ENCODE measurements at regions not wholly inside any gene's neighbourhood (a gene's known extent, or its start where the extent isn't known, plus 50 kb on each side); places are given as distances from the start of the nearest gene placed in this dataset.

DNA sequence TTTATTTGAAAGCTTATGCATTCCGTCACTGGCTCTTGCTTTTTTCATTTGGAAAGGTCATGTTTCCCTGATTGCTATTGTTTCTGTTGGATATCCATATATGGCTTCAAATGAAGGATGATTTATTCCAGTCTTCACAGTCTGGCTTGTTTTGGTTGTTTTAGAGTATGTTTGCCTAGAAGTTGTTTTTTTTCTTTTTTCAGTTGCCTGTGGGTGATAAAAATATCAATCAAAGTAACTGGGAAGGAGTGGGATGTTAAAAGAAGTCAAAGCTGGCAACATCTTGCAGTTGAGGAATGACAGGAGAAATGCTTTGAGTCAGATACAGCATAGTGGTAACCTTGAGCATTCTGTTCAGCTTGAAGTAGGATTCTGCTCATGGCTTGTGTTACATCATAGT, 610.5 kb downstream of the PLOD2 start:
- FAIRE-seq, result no peak
- TF ChIP-seq, protein P1, sequence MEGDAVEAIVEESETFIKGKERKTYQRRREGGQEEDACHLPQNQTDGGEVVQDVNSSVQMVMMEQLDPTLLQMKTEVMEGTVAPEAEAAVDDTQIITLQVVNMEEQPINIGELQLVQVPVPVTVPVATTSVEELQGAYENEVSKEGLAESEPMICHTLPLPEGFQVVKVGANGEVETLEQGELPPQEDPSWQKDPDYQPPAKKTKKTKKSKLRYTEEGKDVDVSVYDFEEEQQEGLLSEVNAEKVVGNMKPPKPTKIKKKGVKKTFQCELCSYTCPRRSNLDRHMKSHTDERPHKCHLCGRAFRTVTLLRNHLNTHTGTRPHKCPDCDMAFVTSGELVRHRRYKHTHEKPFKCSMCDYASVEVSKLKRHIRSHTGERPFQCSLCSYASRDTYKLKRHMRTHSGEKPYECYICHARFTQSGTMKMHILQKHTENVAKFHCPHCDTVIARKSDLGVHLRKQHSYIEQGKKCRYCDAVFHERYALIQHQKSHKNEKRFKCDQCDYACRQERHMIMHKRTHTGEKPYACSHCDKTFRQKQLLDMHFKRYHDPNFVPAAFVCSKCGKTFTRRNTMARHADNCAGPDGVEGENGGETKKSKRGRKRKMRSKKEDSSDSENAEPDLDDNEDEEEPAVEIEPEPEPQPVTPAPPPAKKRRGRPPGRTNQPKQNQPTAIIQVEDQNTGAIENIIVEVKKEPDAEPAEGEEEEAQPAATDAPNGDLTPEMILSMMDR (optimal IDR thresholded peaks at IDR 0.05 in 1 of 3, IDR thresholded peaks at IDR 0.05 in 1 of 3, conservative IDR thresholded peaks at IDR 0.05 in 1 of 3; ENCODE audit: extremely low read depth in 1 of 3, insufficient read depth in 2 of 3, low read length in 3 of 3), result no peak
- no peak for TF ChIP-seq EZH2 (IDR thresholded peaks at IDR 0.05; ENCODE audit: low read length)
- no peak overlapping the region for H3K27ac ChIP-seq (ENCODE audit: control insufficient read depth, insufficient read depth, low read length)

DNA sequence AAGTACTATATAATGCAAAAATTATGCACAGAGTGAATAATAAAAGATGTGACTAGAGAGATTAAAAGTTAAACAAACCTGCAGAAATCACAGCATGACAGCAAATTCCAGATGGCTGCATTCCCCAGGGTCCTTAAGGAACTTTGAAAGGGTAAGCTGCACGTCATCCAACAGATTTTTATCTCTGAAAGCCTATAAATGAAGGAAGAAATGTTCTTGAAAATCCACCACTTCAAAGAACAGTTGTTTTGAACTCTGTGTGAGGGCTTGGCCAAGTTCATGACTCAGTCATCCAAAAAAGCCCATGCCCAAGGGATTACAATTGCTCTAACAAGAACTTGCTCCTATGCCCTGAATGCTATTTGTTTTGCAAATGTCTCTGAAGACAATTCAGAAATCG, 603.6 kb downstream of the PLOD2 start:
- H3K9me3 ChIP-seq (ENCODE audit: control insufficient read depth, low read depth, low read length), result no peaks in the 10 kb centered on the region
- no peak for TF ChIP-seq EZH2 (IDR thresholded peaks at IDR 0.05; ENCODE audit: low read length)
- TF ChIP-seq, protein P1 (optimal IDR thresholded peaks at IDR 0.05 in 1 of 3, IDR thresholded peaks at IDR 0.05 in 1 of 3, conservative IDR thresholded peaks at IDR 0.05 in 1 of 3; ENCODE audit: extremely low read depth in 1 of 3, insufficient read depth in 2 of 3, low read length in 3 of 3), result no peak
- FAIRE-seq (no peak), DNase-seq (ENCODE audit: low read depth, low spot score) (no peak)
- no peaks in the 10 kb centered on the region for H4K20me1 ChIP-seq (ENCODE audit: control insufficient read depth, extremely low read depth, insufficient read depth, low read length)
- no peak overlapping the region for H3K4me2 ChIP-seq (ENCODE audit: control insufficient read depth, extremely low read depth, insufficient read depth, low read depth, low read length)
- no peak overlapping the region for H2AFZ ChIP-seq (ENCODE audit: control insufficient read depth, low read length)
- H3K4me1 ChIP-seq (ENCODE audit: control insufficient read depth, extremely low read depth, insufficient read depth, low read length), result no peaks in the 10 kb centered on the region
- H3K79me2 ChIP-seq (ENCODE audit: control insufficient read depth, insufficient read depth, low read length), result no peaks in the 10 kb centered on the region
- no peaks in the 10 kb centered on the region for H3K27me3 ChIP-seq (ENCODE audit: control insufficient read depth, extremely low read depth, insufficient read depth, low read length)
- dilution Hi-C loops (cut with MboI; ENCODE audit: extremely low pct_ligation_motif_present, low sequenced_read_pairs), result no loop called here
- H3K4me3 ChIP-seq (ENCODE audit: control insufficient read depth in 2 of 3, extremely low read depth in 1 of 3, insufficient read depth in 2 of 3, low read depth in 1 of 3, low read length in 3 of 3), result no peak overlapping the region
- H3K27ac ChIP-seq (ENCODE audit: control insufficient read depth, insufficient read depth, low read length), result no peak overlapping the region
- no peak overlapping the region for H3K9ac ChIP-seq (ENCODE audit: control insufficient read depth, extremely low read depth, insufficient read depth, low read length)
- no peaks in the 10 kb centered on the region for H3K9me1 ChIP-seq (ENCODE audit: control insufficient read depth, extremely low read depth, insufficient read depth, low read length)
- H3K36me3 ChIP-seq (ENCODE audit: control insufficient read depth in 2 of 2, extremely low read depth in 1 of 2, insufficient read depth in 2 of 2, low read length in 2 of 2), result no peaks in the 10 kb centered on the region

More for the DNA sequence above, 610.5 kb downstream of the PLOD2 start:
- Histone ChIP-seq H3K79me2 (ENCODE audit: control insufficient read depth, insufficient read depth, low read length) (no peaks in the 10 kb centered on the region), H3K4me3 (ENCODE audit: control insufficient read depth in 2 of 3, extremely low read depth in 1 of 3, insufficient read depth in 2 of 3, low read depth in 1 of 3, low read length in 3 of 3) (no peak overlapping the region), H3K9me1 (ENCODE audit: control insufficient read depth, extremely low read depth, insufficient read depth, low read length) (no peaks in the 10 kb centered on the region), H3K9me3 (ENCODE audit: control insufficient read depth, low read depth, low read length) (no peaks in the 10 kb centered on the region), H2AFZ (ENCODE audit: control insufficient read depth, low read length) (no peak overlapping the region), H3K9ac (ENCODE audit: control insufficient read depth, extremely low read depth, insufficient read depth, low read length) (no peak overlapping the region), H3K4me1 (ENCODE audit: control insufficient read depth, extremely low read depth, insufficient read depth, low read length) (no peaks in the 10 kb centered on the region), H3K4me2 (ENCODE audit: control insufficient read depth, extremely low read depth, insufficient read depth, low read depth, low read length) (no peak overlapping the region), H4K20me1 (ENCODE audit: control insufficient read depth, extremely low read depth, insufficient read depth, low read length) (no peaks in the 10 kb centered on the region), H3K27me3 (ENCODE audit: control insufficient read depth, extremely low read depth, insufficient read depth, low read length) (no peaks in the 10 kb centered on the region), H3K36me3 (ENCODE audit: control insufficient read depth in 2 of 2, extremely low read depth in 1 of 2, insufficient read depth in 2 of 2, low read length in 2 of 2) (no peaks in the 10 kb centered on the region)
- DNase-seq (ENCODE audit: low read depth, low spot score), result no peak
- dilution Hi-C loops (cut with MboI; ENCODE audit: extremely low pct_ligation_motif_present, low sequenced_read_pairs), result no loop called here
